ENCODE measurements at regions not wholly inside any gene's neighbourhood (a gene's known extent, or its start where the extent isn't known, plus 50 kb on each side); places are given as distances from the start of the nearest gene placed in this dataset.
"Not testable (repeated sequence)": the region's sequence is repeated elsewhere in the genome, so short reads cannot be mapped to it uniquely, and the experiment has no call there.

GRCh38 chr10:37015498-37015897, 109.9 kb upstream of the ANKRD30A start:
- no peak overlapping the region for H3K4me3 ChIP-seq (replicated peaks in 1 of 2; ENCODE audit: low read depth in 1 of 2, low read length in 2 of 2)
- no peaks in the 10 kb centered on the region for H3K27me3 ChIP-seq (ENCODE audit: insufficient read depth, low read length)
- no peak overlapping the region for H2AFZ ChIP-seq (ENCODE audit: low read depth, low read length, poor library complexity, severe bottlenecking)
- DNase-seq (ENCODE audit: low read depth, low spot score): no peak
- H3K9me3 ChIP-seq (ENCODE audit: control insufficient read depth in 1 of 2, insufficient read depth in 1 of 2, low read depth in 1 of 2, low read length in 2 of 2): peaks cover 4 to 33% of the 10 kb centered on the region in 2 experiments; a peak in 2 of 4 replicates
- no peak overlapping the region for H3K4me2 ChIP-seq (ENCODE audit: low read length)
- CTCF ChIA-PET: no interaction called here
- H3K4me1 ChIP-seq (ENCODE audit: control insufficient read depth in 1 of 2, insufficient read depth in 2 of 2, low read length in 2 of 2): no peaks in the 10 kb centered on the region
- BruUV-seq (replicated peaks): no TSS peak
- intact Hi-C loops (cut with micrococcal nuclease): no loop called here
- TF ChIP-seq SP1 (IDR thresholded peaks at IDR 0.05; ENCODE audit: low read depth) (no peak), EZH2phosphoT487 (IDR thresholded peaks at IDR 0.05; ENCODE audit: borderline replicate concordance) (no peak), POLR2A (IDR thresholded peaks at IDR 0.05; ENCODE audit: borderline replicate concordance, extremely low read depth, insufficient read depth, insufficient read length) (no peak), SRF (IDR thresholded peaks at IDR 0.05; ENCODE audit: low read depth) (no peak), ATF3 (IDR thresholded peaks at IDR 0.05) (no peak), ELF1 (IDR thresholded peaks at IDR 0.05; ENCODE audit: borderline replicate concordance, low read depth) (no peak), TCF7L2 (IDR thresholded peaks at IDR 0.05; ENCODE audit: borderline replicate concordance, extremely low read depth, insufficient read depth, insufficient read length) (no peak)
- no peak overlapping the region for H3K9ac ChIP-seq (ENCODE audit: low read length)
- H3K9me2 ChIP-seq (ENCODE audit: insufficient read depth): no peaks in the 10 kb centered on the region
- H4K20me1 ChIP-seq (ENCODE audit: insufficient read depth): no peaks in the 10 kb centered on the region
- no peaks in the 10 kb centered on the region for H3K79me2 ChIP-seq (ENCODE audit: insufficient read depth, low read length)
- H3K27ac ChIP-seq (ENCODE audit: low read depth, low read length): no peak overlapping the region
- no peak for ATAC-seq
- RAD21 ChIA-PET (ENCODE audit: low non-redundant PET in 1 of 2, low total read pairs in 2 of 2, uncharacterized antibody in 2 of 2, unreplicated experiment in 2 of 2): no interaction called here
- POLR2A ChIA-PET: no interaction called here
- no peaks in the 10 kb centered on the region for H3K36me3 ChIP-seq (ENCODE audit: control insufficient read depth in 1 of 2, insufficient read depth in 2 of 2, low read length in 2 of 2)

GRCh38 chr10:37010741-37011140, 114.7 kb upstream of the ANKRD30A start:
- POLR2A ChIA-PET: no interaction called here
- H3K27me3 ChIP-seq (ENCODE audit: insufficient read depth, low read length): no peaks in the 10 kb centered on the region
- H3K4me3 ChIP-seq (replicated peaks in 1 of 2; ENCODE audit: low read depth in 1 of 2, low read length in 2 of 2): no peak overlapping the region
- no peak overlapping the region for H2AFZ ChIP-seq (ENCODE audit: low read depth, low read length, poor library complexity, severe bottlenecking)
- H3K36me3 ChIP-seq (ENCODE audit: control insufficient read depth in 1 of 2, insufficient read depth in 2 of 2, low read length in 2 of 2): no peaks in the 10 kb centered on the region
- CTCF ChIA-PET: no interaction called here
- peaks cover 8 to 25% of the 10 kb centered on the region in 2 experiments; a peak in 2 of 4 replicates for H3K9me3 ChIP-seq (ENCODE audit: control insufficient read depth in 1 of 2, insufficient read depth in 1 of 2, low read depth in 1 of 2, low read length in 2 of 2)
- H4K20me1 ChIP-seq (ENCODE audit: insufficient read depth): no peaks in the 10 kb centered on the region
- H3K79me2 ChIP-seq (ENCODE audit: insufficient read depth, low read length): no peaks in the 10 kb centered on the region
- intact Hi-C loops (cut with micrococcal nuclease): no loop called here
- RAD21 ChIA-PET (ENCODE audit: low non-redundant PET in 1 of 2, low total read pairs in 2 of 2, uncharacterized antibody in 2 of 2, unreplicated experiment in 2 of 2): no interaction called here
- BruUV-seq (replicated peaks): no TSS peak
- ATAC-seq: no peak
- H3K4me2 ChIP-seq (ENCODE audit: low read length): no peak overlapping the region
- no peak for DNase-seq (ENCODE audit: low read depth, low spot score)
- H3K4me1 ChIP-seq (ENCODE audit: control insufficient read depth in 1 of 2, insufficient read depth in 2 of 2, low read length in 2 of 2): no peaks in the 10 kb centered on the region
- no peak overlapping the region for H3K9ac ChIP-seq (ENCODE audit: low read length)
- TF ChIP-seq RAD21 (IDR thresholded peaks at IDR 0.05; ENCODE audit: low read depth) (no peak), ZFX (IDR thresholded peaks at IDR 0.05) (no peak), ATF3 (IDR thresholded peaks at IDR 0.05) (no peak), SIN3A (IDR thresholded peaks at IDR 0.05; ENCODE audit: low read depth) (no peak), FOSL1 (IDR thresholded peaks at IDR 0.05; ENCODE audit: low read depth) (no peak), TCF7L2 (IDR thresholded peaks at IDR 0.05; ENCODE audit: borderline replicate concordance, extremely low read depth, insufficient read depth, insufficient read length) (no peak), SP1 (IDR thresholded peaks at IDR 0.05; ENCODE audit: low read depth) (no peak), ZBTB33 (IDR thresholded peaks at IDR 0.05; ENCODE audit: extremely low read depth, insufficient replicate concordance, low read length) (no peak)
- no peaks in the 10 kb centered on the region for H3K9me2 ChIP-seq (ENCODE audit: insufficient read depth)
- no peak overlapping the region for H3K27ac ChIP-seq (ENCODE audit: low read depth, low read length)

GRCh38 chr10:37008276-37008675, 117.1 kb upstream of the ANKRD30A start:
- H3K4me3 ChIP-seq (replicated peaks in 1 of 2; ENCODE audit: low read depth in 1 of 2, low read length in 2 of 2); H2AFZ ChIP-seq (ENCODE audit: low read depth, low read length, poor library complexity, severe bottlenecking); H3K9me2 ChIP-seq (ENCODE audit: insufficient read depth); H3K4me2 ChIP-seq (ENCODE audit: low read length); H3K79me2 ChIP-seq (ENCODE audit: insufficient read depth, low read length); H3K27ac ChIP-seq (ENCODE audit: low read depth, low read length); H3K27me3 ChIP-seq (ENCODE audit: insufficient read depth, low read length); BruUV-seq (replicated peaks); H3K9ac ChIP-seq (ENCODE audit: low read length); POLR2A ChIA-PET; H4K20me1 ChIP-seq (ENCODE audit: insufficient read depth); ATAC-seq; H3K36me3 ChIP-seq (ENCODE audit: control insufficient read depth in 1 of 2, insufficient read depth in 2 of 2, low read length in 2 of 2); intact Hi-C loops (cut with micrococcal nuclease); DNase-seq (ENCODE audit: low read depth, low spot score); CTCF ChIA-PET; RAD21 ChIA-PET (ENCODE audit: low non-redundant PET in 1 of 2, low total read pairs in 2 of 2, uncharacterized antibody in 2 of 2, unreplicated experiment in 2 of 2); H3K4me1 ChIP-seq (ENCODE audit: control insufficient read depth in 1 of 2, insufficient read depth in 2 of 2, low read length in 2 of 2): not testable (repeated sequence)
- H3K9me3 ChIP-seq (ENCODE audit: control insufficient read depth in 1 of 2, insufficient read depth in 1 of 2, low read depth in 1 of 2, low read length in 2 of 2): peaks cover 8 to 20% of the 10 kb centered on the region in 2 experiments; a peak in 2 of 4 replicates
